ENCODE measurements at regions not wholly inside any gene's neighbourhood (a gene's known extent, or its start where the extent isn't known, plus 50 kb on each side); places are given as distances from the start of the nearest gene placed in this dataset.

- TF ChIP-seq CTCF (IDR thresholded peaks at IDR 0.05; ENCODE audit: insufficient read depth, low read length, poor library complexity, severe bottlenecking) (no peak), EZH2phosphoT487 (conservative IDR thresholded peaks at IDR 0.05; ENCODE audit: low read length) (no peak)
These were observed 144.4 kb upstream of the TMPO start for GRCh38 chr12:98370976-98371375.
